Ovary (tissue), 3 donors: ENCODE measurements at regions not wholly inside any gene's neighbourhood (a gene's known extent, or its start where the extent isn't known, plus 50 kb on each side); places are given as distances from the start of the nearest gene placed in this dataset.

ENCODE experiments used
- EP300 ChIP-seq: sonication (generic); formaldehyde crosslinking; IDR thresholded peaks from one replicate; pipeline ENCODE4 v1.6.1; 2017; ENCODE audit warnings: antibody characterized with exemption
- POLR2A ChIP-seq: fragments of 450-650 bp; IDR thresholded peaks from one replicate; pipeline ENCODE4 v1.6.1; 2017; ENCODE audit warnings: antibody characterized with exemption, mild to moderate bottlenecking, moderate library complexity
- TF ChIP-seq, protein P1 (sequence below), 3 donors: fragments of 450-650 bp in 2 of 3; fragments of 200-600 bp in 1 of 3; IDR thresholded peaks; one replicate each; pipeline versions ENCODE4 v1.5.1 to v1.8.0; 2016 to 2022; ENCODE audit warnings: antibody characterized with exemption in 3 of 3, mild to moderate bottlenecking in 1 of 3
- donor health status: DM: no; HTN: no; CAD: no.

DNA sequence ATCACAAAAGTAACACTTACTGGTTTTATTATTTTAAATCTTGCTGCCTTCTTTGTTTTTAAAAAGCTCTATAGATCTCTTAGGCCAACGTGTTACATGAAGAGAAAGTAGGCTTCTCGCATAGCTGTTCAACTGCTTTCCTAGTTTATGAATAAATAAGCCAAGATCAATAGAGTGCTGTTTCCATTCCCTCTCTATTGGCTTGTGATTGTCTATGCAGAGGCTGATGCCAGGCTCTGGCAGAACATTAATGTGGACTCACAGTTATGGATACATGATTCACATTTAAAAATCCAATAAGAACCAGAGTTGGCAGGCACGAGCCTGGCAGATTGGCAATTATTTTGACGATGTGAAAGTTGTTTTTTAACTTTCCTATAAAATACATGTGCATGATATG, 137.5 kb downstream of the GNAT3 start:
- TF ChIP-seq, protein P1, sequence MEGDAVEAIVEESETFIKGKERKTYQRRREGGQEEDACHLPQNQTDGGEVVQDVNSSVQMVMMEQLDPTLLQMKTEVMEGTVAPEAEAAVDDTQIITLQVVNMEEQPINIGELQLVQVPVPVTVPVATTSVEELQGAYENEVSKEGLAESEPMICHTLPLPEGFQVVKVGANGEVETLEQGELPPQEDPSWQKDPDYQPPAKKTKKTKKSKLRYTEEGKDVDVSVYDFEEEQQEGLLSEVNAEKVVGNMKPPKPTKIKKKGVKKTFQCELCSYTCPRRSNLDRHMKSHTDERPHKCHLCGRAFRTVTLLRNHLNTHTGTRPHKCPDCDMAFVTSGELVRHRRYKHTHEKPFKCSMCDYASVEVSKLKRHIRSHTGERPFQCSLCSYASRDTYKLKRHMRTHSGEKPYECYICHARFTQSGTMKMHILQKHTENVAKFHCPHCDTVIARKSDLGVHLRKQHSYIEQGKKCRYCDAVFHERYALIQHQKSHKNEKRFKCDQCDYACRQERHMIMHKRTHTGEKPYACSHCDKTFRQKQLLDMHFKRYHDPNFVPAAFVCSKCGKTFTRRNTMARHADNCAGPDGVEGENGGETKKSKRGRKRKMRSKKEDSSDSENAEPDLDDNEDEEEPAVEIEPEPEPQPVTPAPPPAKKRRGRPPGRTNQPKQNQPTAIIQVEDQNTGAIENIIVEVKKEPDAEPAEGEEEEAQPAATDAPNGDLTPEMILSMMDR (IDR thresholded peaks at IDR 0.05), result no peak
- TF ChIP-seq POLR2A (no peak), EP300 (no peak)
